ENCODE measurements at regions not wholly inside any gene's neighbourhood (a gene's known extent, or its start where the extent isn't known, plus 50 kb on each side); places are given as distances from the start of the nearest gene placed in this dataset.

DNA sequence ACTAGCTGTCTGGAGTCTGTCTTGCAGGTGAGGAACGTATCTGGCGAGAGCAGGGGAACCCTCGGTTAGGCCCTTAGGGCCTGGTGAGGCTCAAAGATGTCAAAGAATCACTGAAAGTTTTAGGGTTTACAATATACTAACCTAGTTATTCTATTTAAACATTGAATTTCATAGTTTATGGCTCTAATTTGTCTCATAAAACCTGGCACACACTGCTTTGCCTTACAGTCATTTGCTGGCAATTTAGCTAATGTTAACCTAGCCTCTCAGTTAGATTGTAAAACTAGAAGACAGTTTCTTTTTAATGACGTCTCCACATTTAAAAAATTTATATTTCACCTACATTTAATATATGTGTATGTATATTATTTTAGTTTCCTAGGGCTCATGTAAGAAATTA lies 89.6 kb upstream of the DOCK10 start:
- H3K4me3 ChIP-seq (ENCODE audit: low read length): no peak overlapping the region
- TF ChIP-seq, protein P1, sequence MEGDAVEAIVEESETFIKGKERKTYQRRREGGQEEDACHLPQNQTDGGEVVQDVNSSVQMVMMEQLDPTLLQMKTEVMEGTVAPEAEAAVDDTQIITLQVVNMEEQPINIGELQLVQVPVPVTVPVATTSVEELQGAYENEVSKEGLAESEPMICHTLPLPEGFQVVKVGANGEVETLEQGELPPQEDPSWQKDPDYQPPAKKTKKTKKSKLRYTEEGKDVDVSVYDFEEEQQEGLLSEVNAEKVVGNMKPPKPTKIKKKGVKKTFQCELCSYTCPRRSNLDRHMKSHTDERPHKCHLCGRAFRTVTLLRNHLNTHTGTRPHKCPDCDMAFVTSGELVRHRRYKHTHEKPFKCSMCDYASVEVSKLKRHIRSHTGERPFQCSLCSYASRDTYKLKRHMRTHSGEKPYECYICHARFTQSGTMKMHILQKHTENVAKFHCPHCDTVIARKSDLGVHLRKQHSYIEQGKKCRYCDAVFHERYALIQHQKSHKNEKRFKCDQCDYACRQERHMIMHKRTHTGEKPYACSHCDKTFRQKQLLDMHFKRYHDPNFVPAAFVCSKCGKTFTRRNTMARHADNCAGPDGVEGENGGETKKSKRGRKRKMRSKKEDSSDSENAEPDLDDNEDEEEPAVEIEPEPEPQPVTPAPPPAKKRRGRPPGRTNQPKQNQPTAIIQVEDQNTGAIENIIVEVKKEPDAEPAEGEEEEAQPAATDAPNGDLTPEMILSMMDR (conservative IDR thresholded peaks at IDR 0.05; ENCODE audit: low read length): no peak
- DNase-seq (ENCODE audit: low read depth): no peak

DNA sequence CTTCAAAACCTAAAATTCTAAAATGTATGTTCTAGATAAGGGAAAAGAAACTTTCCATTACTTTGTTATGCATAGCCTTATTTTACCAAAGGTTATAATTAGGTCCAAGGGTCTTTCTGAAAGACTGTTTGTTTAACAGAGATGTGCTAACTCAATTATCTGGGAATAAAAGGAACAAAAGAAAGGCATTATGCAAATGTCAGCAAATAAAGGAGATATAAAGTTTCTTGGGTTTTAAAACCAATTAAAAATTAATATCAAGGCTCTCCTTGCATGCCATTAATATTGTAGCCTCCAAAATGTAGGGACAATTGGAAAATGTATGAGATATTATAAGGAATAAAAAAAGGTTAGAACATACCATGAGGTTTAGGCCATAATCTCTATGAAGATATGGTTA lies 87.8 kb upstream of the DOCK10 start:
- DNase-seq (ENCODE audit: low read depth): no peak
- no peak overlapping the region for H3K4me3 ChIP-seq (ENCODE audit: low read length)
- TF ChIP-seq, protein P1 (conservative IDR thresholded peaks at IDR 0.05; ENCODE audit: low read length): no peak

- DNase-seq (ENCODE audit: low read depth): no peak
- no peak overlapping the region for H3K4me3 ChIP-seq (ENCODE audit: low read length)
- TF ChIP-seq, protein P1 (conservative IDR thresholded peaks at IDR 0.05; ENCODE audit: low read length): no peak
Measured at GRCh38 chr2:225124311-225125017, 82.2 kb upstream of the DOCK10 start.

DNA sequence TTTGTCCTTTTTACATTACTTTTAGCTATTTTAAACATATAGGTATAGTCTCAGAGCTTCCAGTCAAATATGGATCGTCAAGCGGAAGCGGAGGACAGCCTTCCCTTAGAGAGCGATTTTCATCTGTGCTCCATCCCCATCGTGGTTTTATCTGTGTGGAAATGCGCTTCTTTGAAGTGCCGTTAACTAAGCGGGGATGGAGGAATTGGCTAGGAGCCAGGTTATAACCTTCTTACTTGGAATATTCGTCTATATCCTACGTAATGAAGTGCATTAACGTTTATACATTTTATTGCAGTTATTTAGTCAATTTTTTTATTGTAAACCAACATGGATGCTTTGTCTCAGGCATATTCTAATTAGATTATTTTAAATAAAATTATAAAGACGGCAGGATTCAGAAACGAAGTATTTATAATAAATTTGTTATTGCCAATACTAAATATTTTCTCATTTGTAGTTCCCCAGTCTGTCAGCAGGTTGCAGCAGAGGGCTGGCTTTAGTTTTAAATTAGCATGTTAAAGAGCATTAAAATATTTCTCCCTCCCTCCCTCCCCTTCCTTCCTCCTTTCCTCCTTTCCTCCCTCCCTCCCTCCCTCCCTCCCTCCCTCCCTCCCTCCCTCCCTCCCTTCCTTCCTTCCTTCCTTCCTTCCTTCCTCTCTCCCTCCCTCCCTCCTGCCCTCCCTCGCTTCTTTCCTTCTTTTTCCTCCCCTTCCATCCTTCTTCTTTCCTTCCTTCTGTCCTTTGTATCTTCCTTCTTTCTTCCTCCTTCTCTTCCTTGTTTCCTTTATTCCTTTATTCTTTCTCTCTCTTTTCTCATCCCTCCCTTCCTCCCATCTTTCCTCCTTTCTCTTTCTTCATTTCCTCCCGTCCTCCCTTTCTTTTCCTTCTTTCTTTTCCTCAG lies 80.6 kb upstream of the DOCK10 start:
- TF ChIP-seq, protein P1 (conservative IDR thresholded peaks at IDR 0.05; ENCODE audit: low read length): peak; percentile 70
- no peak overlapping the region for H3K4me3 ChIP-seq (ENCODE audit: low read length)
- DNase-seq (ENCODE audit: low read depth): no peak

DNA sequence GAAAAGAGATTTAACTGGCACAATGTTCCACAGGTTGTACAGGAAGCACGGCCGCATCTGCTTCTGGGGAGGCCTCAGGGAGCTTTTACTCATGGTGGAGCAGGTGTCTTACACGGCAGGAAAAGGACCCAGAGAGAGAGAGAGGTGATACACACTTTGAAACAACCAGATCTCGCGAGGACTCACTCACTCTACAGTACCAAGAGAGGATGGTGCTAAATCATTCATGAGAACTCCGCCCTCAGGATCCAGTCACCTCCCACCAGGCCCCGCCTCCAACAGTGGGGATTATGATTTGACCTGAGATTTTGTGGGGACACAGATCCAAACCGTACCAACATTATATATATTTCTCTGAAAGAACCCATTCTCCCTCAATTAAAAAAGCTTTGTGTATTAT lies 79.7 kb upstream of the DOCK10 start:
- DNase-seq (ENCODE audit: low read depth): no peak
- H3K4me3 ChIP-seq (ENCODE audit: low read length): no peak overlapping the region
- TF ChIP-seq, protein P1 (conservative IDR thresholded peaks at IDR 0.05; ENCODE audit: low read length): no peak

GRCh38 chr2:225120186-225120585 lies 77.9 kb upstream of the DOCK10 start:
- no peak overlapping the region for H3K4me3 ChIP-seq (ENCODE audit: low read length)
- TF ChIP-seq, protein P1 (conservative IDR thresholded peaks at IDR 0.05; ENCODE audit: low read length): no peak
- peak; percentile 67 for DNase-seq (ENCODE audit: low read depth)
